ENCODE measurements at regions not wholly inside any gene's neighbourhood (a gene's known extent, or its start where the extent isn't known, plus 50 kb on each side); places are given as distances from the start of the nearest gene placed in this dataset.

- H3K36me3 ChIP-seq, result no peaks in the 10 kb centered on the region
- H3K4me1 ChIP-seq (ENCODE audit: insufficient read depth), result no peaks in the 10 kb centered on the region
- H3K27ac ChIP-seq, result no peak overlapping the region
- peaks cover 2% of the 10 kb centered on the region for H3K27me3 ChIP-seq
- H3K4me3 ChIP-seq, result no peak overlapping the region
- H3K9me3 ChIP-seq, result no peaks in the 10 kb centered on the region
- no peak for DNase-seq
- TF ChIP-seq CTCF (IDR thresholded peaks at IDR 0.05) (no peak), POLR2A (IDR thresholded peaks at IDR 0.05) (no peak), EP300 (IDR thresholded peaks at IDR 0.05) (no peak)
- intact Hi-C loops (cut with DNase I), result no loop called here
Observed at GRCh38 chr3:178472941-178473340, 63.3 kb upstream of the KCNMB2 start.

GRCh38 chr3:178474526-178474925 is 61.7 kb upstream of the KCNMB2 start:
- Histone ChIP-seq H3K4me3 (no peak overlapping the region), H3K27ac (no peak overlapping the region), H3K4me1 (ENCODE audit: insufficient read depth) (no peaks in the 10 kb centered on the region), H3K36me3 (no peaks in the 10 kb centered on the region), H3K27me3 (peaks cover 2% of the 10 kb centered on the region), H3K9me3 (no peaks in the 10 kb centered on the region)
- WGBS, 3 donors, result 29 to 35% (median 31%) methylated on average over 4 of the region's 4 CpGs
- TF ChIP-seq POLR2A (IDR thresholded peaks at IDR 0.05), result no peak
- no peak for TF ChIP-seq EP300 (IDR thresholded peaks at IDR 0.05)
- TF ChIP-seq CTCF (IDR thresholded peaks at IDR 0.05), result no peak
- intact Hi-C loops (cut with DNase I), result no loop called here
- no peak for DNase-seq

GRCh38 chr3:178475062-178475461 is 61.2 kb upstream of the KCNMB2 start:
- Histone ChIP-seq H3K27ac (no peak overlapping the region), H3K4me3 (no peak overlapping the region), H3K27me3 (peaks cover 2% of the 10 kb centered on the region), H3K4me1 (ENCODE audit: insufficient read depth) (no peaks in the 10 kb centered on the region), H3K36me3 (no peaks in the 10 kb centered on the region), H3K9me3 (no peaks in the 10 kb centered on the region)
- no peak for DNase-seq
- TF ChIP-seq CTCF (IDR thresholded peaks at IDR 0.05), result no peak
- no peak for TF ChIP-seq EP300 (IDR thresholded peaks at IDR 0.05)
- TF ChIP-seq POLR2A (IDR thresholded peaks at IDR 0.05), result no peak
- intact Hi-C loops (cut with DNase I), result no loop called here
- 86 to 92% (median 91%) methylated on average over 3 of the region's 3 CpGs for WGBS, 3 donors

GRCh38 chr3:178476886-178477285 is 59.4 kb upstream of the KCNMB2 start:
- intact Hi-C loops (cut with DNase I), result no loop called here

More at GRCh38 chr3:178476886-178477285, 59.4 kb upstream of the KCNMB2 start:
- H3K9me3 ChIP-seq, result no peaks in the 10 kb centered on the region
- H3K27me3 ChIP-seq, result peaks cover 2% of the 10 kb centered on the region
- TF ChIP-seq CTCF (IDR thresholded peaks at IDR 0.05) (no peak), POLR2A (IDR thresholded peaks at IDR 0.05) (no peak), EP300 (IDR thresholded peaks at IDR 0.05) (no peak)
- no peak for DNase-seq
- WGBS, 3 donors, result 88 to 100% (median 92%) methylated on average over 2 of the region's 2 CpGs
- no peaks in the 10 kb centered on the region for H3K4me1 ChIP-seq (ENCODE audit: insufficient read depth)
- no peaks in the 10 kb centered on the region for H3K36me3 ChIP-seq
- no peak overlapping the region for H3K4me3 ChIP-seq
- H3K27ac ChIP-seq, result no peak overlapping the region

Measured in ovary (tissue), 7 donors.